Islet of Langerhans (tissue), 1 donor: ENCODE measurements at regions not wholly inside any gene's neighbourhood (a gene's known extent, or its start where the extent isn't known, plus 50 kb on each side); places are given as distances from the start of the nearest gene placed in this dataset.
"Not testable (repeated sequence)": the region's sequence is repeated elsewhere in the genome, so short reads cannot be mapped to it uniquely, and the experiment has no call there.

Experiments used
- FAIRE-seq: peaks from one replicate; lab custom pipeline; 2011; peaks lifted over from hg19 to GRCh38; lab: Jason Lieb, UNC

- FAIRE-seq: no peak
Observed at GRCh38 chr4:135605076-135605475, 1403.5 kb upstream of the PABPC4L start.

DNA sequence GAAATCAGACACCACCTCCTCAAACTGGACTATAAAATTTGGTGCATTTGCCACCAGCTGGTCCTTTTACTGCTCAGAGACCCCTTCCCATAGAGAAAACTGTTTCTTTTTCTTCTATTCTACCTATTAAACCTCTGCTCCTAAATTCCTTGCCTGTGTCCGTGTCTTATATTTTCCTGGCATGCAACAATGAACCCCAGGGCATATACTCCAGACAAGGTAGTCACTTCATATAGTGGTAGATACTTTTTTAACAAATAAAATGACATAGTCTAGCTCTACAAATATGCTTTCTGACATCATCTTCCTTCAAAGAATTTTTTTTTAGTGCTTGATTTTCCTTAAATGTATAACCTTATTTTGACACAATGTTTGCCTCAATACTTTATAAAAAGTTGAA, 1402.9 kb upstream of the PABPC4L start:
- FAIRE-seq: no peak

DNA sequence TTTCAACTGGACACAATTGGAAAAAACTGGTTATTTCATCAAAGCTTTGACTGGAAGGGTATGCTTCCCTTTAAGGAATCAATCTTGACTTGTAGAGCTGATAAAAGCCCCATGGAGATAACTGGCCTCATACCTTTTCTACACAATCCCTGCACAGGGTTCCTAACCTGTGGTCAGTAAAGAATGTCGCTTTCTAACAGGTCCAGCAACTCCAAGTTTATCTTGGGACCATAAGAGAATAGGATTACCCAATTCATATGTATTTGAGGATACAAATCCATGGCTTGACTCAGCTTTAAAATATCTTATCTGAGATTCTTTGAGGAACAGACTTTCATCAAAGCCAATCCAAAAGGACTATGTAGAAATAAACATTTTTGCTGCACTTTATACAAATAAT, 1399.8 kb upstream of the PABPC4L start:
- FAIRE-seq: no peak

DNA sequence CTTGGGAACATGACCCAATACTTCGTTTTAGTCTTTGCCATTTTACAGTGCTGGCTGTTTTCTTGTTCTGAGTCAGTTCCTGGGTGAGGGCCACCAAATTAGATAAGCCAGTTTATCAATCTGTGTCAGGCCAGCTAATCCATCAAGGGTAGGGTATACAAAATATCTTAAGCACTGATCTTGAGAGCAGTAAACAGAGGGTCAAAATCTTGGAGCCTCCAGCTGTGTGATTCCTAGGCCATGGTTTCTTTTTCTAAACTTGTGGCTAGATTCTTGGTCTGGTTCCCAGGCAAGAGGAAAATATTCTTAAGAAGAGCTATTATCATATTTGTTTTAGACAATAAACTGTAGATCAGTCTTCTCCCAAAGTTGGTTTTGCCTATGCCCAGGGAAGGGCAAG, 1396.6 kb upstream of the PABPC4L start:
- no peak for FAIRE-seq

DNA sequence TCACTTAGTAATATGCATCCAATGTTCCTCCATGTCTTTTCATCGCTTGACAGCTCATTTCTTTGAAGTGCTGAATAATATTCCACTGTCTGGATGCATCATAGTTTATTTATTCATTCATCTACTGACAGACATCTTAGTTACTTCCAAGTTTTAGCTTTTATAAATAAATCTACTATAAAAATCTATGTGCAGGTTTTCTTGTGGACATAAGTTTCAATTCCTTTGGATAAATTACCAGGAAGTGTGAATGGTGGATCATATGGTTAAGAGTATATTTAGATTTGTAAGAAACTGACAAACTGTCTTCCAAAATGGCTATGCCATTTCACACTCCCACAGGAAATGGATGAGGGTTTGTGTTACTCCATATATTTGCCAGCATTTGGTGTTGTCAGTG, 1392.9 kb upstream of the PABPC4L start:
- FAIRE-seq: no peak

- FAIRE-seq: no peak
Observed at GRCh38 chr4:135575041-135575440, 1373.5 kb upstream of the PABPC4L start.

GRCh38 chr4:135573251-135573650, 1371.7 kb upstream of the PABPC4L start:
- FAIRE-seq: no peak

DNA sequence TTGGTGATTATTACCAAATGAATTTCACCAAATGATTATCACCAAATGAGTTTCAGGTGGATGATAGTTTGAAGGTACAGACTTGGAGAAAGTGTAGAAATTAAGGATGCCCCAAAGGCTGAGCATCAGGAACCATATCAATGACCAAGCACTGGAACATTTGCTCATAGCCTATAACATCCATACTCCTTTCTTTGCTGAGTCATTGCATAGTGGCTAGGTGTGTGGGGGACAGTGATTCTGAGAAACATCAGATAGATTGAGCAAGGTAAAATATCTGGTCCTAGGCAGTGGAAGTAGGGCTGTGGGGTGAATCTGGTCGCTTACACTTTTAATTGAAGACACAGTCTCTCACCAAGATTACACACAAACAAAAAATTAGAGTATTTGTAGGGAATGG, 1362.5 kb upstream of the PABPC4L start:
- no peak for FAIRE-seq

- FAIRE-seq: no peak
Observed at GRCh38 chr4:135553213-135553612, 1351.6 kb upstream of the PABPC4L start.

GRCh38 chr4:135552131-135552530, 1350.5 kb upstream of the PABPC4L start:
- FAIRE-seq: no peak

GRCh38 chr4:135548711-135549110, 1347.1 kb upstream of the PABPC4L start:
- FAIRE-seq: no peak

DNA sequence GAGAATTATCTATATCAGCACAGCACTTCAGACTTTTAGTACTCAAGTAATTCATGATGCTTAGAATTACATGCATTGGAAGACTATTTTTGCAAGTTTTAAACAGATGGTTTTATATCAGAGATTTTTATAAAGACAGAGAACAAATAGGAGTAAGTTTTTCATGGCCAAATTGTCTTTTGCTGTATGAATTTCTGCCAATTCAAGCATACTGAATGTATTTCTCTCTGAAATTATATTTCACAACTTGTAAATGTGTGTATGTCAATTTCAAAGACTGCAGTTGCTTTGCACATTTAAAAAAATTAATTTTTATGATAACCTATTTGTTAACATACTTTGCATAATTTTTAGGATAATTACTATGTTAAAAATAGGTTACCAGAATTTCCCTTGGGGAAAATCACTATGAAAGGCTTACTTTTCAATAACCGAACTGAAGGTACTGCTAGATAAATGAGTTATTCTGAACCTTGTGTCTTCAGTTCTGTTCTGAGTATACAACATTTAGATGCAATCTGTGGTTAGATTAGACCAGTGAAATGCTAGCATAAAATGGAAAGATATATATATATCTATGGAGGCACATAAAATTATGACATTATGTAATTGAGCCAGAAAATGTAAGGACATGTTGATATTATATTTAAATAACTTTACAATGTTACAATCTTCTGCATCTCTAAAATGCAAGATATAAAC, 1344.2 kb upstream of the PABPC4L start:
- FAIRE-seq: no peak

DNA sequence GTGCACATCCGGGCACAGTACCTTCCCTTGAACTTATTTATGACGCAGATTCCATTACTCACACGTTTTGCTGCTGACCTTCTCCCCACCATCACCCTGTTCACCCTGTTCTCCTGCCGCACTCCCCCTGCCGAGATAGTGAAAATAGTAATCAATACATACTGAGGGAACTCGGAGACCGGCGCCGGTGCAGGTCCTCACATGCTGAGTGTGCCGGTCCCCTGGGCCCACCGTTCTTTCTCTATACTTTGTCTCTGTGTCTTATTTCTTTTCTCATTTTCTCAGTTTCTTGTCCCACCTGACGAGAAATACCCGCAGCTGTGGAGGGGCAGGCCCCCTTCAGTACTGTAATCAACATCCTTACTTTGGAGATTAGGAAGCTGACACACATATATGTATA, 1337.1 kb upstream of the PABPC4L start:
- no peak for FAIRE-seq

- no peak for FAIRE-seq
Observed at GRCh38 chr4:135533053-135533452, 1331.5 kb upstream of the PABPC4L start.

GRCh38 chr4:135532132-135532531, 1330.5 kb upstream of the PABPC4L start:
- no peak for FAIRE-seq

DNA sequence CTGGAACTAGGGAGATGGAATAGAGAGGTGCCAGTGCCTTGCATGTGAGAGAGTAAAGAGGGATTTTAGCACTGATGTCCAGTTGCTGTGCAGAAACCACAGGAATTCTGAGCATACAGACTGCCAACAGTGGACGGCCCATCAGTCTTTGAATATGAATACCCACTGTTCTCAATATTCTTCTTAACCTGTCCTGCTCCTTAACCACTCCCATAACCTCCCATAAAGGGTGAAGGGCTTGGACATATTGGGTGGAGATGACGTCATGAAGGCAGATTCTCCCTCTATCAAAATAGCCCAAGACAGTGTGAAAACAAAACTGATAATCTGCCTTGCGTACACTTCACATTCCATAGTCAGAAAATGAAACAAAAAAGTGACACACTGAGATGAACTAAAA, 1313.7 kb upstream of the PABPC4L start:
- FAIRE-seq: no peak

DNA sequence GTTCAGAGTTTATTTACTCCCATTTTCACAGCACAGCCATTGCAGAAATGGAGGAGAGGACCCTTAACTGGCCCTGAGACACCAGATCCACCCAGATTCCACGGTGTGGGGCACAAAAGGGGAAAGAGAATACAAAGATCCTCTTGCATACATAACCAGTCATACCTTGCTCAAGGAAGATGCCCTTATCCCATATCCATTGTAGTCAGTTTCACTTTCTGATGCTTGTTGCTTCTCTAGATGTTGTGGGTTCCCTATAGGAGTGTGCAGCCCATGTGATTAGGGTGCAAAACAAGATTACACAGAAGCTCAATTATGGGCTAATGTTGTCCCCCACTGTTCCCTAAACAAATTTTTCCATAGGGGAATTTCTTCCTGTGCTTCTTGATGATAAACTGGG, 1309.0 kb upstream of the PABPC4L start:
- no peak for FAIRE-seq

GRCh38 chr4:135508006-135508714, 1306.6 kb upstream of the PABPC4L start:
- no peak for FAIRE-seq

- no peak for FAIRE-seq
Observed at GRCh38 chr4:135497563-135498152, 1296.1 kb upstream of the PABPC4L start.

- no peak for FAIRE-seq
Observed at GRCh38 chr4:135492439-135492838, 1290.8 kb upstream of the PABPC4L start.

- FAIRE-seq: no peak
Observed at GRCh38 chr4:135485371-135485770, 1283.8 kb upstream of the PABPC4L start.

DNA sequence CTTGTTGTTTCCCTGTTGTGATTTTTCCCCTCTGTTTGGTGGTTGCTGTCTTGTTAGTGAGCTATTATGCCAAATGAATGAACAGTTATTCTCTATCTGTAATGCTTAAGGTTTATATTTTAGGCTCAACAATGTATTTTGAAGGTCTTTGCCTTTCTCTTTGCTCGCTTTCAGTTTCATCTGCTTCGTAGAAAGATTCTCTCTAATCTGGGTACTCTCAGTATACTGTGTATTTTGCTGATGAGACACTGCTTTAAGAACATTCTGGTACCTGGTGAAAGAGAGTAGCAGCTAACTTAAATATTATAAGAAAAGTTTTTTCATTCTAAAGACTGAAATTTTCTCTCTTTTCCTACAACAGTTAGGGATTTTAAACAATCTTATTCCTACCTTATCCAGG, 1274.7 kb upstream of the PABPC4L start:
- no peak for FAIRE-seq

DNA sequence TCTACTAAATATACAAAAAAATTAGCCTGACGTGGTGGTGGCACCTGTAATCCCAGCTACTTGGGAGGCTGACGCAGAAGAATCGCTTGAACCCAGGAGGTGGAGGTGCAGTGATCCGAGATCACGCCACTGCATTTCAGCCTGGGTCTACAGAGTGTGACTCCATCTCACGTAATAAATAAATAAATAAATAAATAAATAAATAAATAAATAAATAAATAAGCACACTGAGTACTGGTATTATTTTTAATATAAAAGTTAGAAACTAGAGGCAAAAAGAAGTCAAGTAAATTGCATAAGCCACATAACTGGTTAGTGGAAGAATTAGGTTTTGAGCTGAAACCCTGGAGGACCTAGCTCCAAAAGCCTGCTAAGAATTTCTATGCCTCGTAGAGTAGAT, 1262.7 kb upstream of the PABPC4L start:
- no peak for FAIRE-seq

GRCh38 chr4:135447598-135447997, 1246.0 kb upstream of the PABPC4L start:
- FAIRE-seq: not testable (repeated sequence)
